ENCODE measurements at regions not wholly inside any gene's neighbourhood (a gene's known extent, or its start where the extent isn't known, plus 50 kb on each side); places are given as distances from the start of the nearest gene placed in this dataset.
"Not testable (repeated sequence)": the region's sequence is repeated elsewhere in the genome, so short reads cannot be mapped to it uniquely, and the experiment has no call there.

GRCh38 chr3:176068750-176069149, 1128.5 kb downstream of the TBL1XR1 start:
- DNase-seq (ENCODE audit: low read depth): no peak

DNA sequence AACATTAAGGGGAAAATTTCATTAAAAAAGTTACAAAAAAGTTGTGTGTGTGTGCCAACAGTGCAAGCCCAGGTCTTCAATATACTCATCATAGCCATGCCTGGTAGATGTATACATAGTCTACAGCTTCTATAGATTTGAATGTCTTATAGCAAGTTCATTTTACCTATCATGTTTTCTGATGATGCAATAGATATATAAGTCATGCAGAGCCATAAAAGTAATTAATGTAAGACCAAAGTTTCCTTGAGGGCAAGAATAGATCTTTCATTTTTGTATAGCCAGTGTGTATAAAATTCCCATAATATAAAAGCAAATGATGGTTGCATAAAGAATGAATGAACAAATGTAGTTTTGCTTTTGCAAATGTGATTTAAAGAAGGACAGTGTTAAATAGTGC, 1138.4 kb downstream of the TBL1XR1 start:
- DNase-seq (ENCODE audit: low read depth): no peak

DNA sequence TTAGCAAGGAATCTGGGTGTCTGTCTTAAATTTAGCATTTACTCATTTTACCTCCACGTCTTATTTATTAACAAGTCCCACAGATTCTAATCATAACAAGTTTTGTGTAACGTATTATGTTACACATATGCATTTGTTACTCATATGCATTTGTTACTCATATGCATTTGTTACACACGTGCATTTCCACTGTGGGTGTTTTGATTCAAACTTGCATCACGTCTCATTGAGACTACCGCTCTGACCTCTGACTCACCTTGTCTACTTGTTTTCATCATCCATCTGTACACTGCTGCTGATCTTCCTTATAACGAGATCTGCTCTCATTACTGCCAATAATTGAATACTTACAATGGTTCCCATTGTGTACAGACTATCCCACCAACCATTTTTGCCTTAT, 1141.4 kb downstream of the TBL1XR1 start:
- DNase-seq (ENCODE audit: low read depth): no peak

DNA sequence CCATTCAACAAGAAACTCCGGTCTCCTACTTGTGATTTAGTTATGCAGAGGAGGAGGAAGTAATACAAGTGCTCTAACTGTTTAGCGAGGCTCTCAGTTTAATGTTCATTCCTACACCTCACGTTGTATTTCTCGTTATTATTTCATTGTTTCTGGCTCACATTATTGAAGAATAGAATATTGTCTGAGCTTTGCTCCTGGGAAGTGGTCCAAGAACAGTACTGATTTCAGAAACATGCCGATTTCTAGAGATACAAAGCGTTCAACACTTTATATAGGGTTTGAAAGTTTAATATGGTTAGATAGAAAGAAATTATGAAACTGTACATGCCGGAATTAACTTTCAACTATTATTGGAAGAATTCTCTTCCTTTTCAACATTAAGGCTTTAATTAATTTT, 1145.5 kb downstream of the TBL1XR1 start:
- DNase-seq (ENCODE audit: low read depth): no peak

- DNase-seq (ENCODE audit: low read depth): no peak
These were observed 1150.6 kb downstream of the TBL1XR1 start for GRCh38 chr3:176046703-176047102.

DNA sequence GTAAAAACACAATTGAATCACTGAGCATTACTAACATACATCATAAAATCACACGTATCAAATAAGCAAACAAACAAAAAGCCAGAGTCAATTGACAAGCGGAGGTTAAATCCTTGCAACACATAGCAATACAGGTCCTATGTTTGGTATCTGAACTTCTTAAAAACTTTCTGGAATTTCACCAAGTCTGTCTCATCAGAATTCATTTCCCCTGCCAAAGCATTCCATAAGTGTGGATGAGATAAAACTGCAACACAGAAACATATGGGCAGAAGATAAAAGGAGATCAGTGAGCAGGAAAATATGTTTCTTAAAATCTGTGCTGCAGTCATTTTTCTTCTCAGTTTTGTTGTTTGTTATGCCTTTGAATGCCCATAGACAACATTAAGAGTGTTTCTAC, 1155.5 kb downstream of the TBL1XR1 start:
- DNase-seq (ENCODE audit: low read depth): peak; percentile 33

GRCh38 chr3:176041185-176041584, 1156.1 kb downstream of the TBL1XR1 start:
- no peak for DNase-seq (ENCODE audit: low read depth)

DNA sequence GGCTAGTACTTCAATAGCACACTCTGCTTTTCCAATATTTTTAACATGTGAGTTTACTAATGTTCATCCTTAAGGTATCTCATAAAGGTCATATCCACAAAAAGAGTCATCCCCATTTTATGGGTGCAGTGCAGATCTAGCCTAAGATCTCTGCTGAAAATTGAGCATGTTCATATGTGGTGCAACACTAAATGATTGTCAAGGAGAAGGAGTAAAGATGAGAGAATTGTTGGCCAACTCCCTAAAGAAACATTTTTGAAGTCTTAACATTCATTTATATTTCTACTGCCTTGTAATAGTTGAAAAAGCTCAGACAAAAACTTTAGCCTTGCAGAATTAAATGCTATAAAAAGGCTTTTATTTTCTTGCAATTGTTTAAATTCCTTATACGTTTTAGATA, 1159.6 kb downstream of the TBL1XR1 start:
- no peak for DNase-seq (ENCODE audit: low read depth)

GRCh38 chr3:176032043-176032442, 1165.2 kb downstream of the TBL1XR1 start:
- no peak for DNase-seq (ENCODE audit: low read depth)

- DNase-seq (ENCODE audit: low read depth): not testable (repeated sequence)
These were observed 1157.1 kb downstream of the NAALADL2 start for GRCh38 chr3:176016203-176016602.

DNA sequence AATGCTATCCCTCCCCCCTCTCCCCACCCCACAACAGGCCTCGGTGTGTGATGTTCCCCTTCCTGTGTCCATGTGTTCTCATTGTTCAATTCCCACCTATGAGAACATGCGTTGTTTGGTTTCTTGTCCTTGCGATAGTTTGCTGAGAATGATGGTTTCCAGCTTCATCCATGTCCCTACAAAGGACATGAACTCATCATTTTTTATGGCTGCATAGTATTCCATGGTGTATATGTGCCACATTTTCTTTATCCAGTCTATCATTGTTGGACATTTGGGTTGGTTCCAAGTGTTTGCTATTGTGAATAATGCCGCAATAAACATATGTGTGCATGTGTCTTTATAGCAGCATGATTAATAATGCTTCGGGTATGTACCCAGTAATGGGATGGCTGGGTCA, 1156.1 kb downstream of the NAALADL2 start:
- DNase-seq (ENCODE audit: low read depth): not testable (repeated sequence)

DNA sequence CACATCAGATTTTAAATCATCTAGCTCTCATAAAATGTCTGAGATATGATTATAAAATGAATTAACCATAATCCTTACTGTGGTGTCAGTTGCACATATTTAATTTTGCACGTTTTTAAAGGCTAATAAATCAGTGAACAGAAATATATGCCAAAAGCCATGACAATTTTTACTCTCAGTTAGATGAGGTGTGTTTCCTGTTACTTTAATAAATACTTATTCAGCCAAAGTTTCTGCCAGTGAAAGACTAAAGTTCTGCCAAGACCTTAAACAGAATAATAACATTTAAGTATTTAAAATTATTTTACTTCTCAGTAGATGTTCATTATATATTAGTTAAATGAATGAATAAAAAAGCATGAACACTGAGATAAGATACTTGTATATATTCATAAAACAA, 1150.1 kb downstream of the NAALADL2 start:
- no peak for DNase-seq (ENCODE audit: low read depth)

- DNase-seq (ENCODE audit: low read depth): no peak
These were observed 1146.4 kb downstream of the NAALADL2 start for GRCh38 chr3:176005564-176005963.

- DNase-seq (ENCODE audit: low read depth): no peak
These were observed 1130.0 kb downstream of the NAALADL2 start for GRCh38 chr3:175989161-175989560.

DNA sequence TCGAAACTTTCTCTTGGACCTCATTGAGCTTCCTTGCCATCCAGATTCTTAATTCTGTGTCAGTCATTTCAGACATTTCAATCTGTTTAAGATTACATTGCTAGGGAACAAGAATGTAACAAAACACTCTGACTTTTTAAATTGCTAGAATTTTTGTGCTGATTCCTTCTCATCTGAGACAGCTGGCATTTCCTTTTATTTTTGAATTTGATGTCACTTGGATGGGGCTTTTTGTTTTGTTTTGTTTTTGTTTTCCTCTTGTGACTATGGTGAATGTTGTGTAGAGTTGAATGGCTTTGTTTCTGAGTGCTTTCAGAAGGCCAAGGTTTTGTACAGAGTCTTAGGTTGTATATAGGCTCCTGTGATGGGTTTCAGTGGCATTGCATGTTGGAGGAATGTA, 1129.3 kb downstream of the NAALADL2 start:
- DNase-seq (ENCODE audit: low read depth): no peak

DNA sequence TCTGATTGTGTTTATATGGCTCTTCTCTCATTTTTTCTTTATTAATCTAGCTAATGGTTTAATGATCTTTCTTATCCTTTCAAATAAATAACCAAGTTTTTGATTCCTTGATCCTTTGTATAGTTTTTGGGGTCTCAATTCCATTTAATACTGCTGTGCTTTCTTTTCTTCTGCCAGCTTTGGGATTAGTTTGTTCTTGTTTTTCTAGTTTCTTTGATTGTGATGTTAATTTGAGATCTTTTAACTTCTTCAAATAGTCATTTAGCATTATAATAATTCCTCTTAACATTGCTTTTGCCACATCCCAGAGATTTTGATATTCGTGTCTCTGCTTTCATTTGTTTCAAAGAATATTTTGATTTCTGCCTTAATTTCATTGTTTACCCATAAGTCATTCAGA, 1126.6 kb downstream of the NAALADL2 start:
- no peak for DNase-seq (ENCODE audit: low read depth)

- no peak for DNase-seq (ENCODE audit: low read depth)
These were observed 1124.2 kb downstream of the NAALADL2 start for GRCh38 chr3:175983379-175983778.

- DNase-seq (ENCODE audit: low read depth): no peak
These were observed 1121.5 kb downstream of the NAALADL2 start for GRCh38 chr3:175980486-175981090.

DNA sequence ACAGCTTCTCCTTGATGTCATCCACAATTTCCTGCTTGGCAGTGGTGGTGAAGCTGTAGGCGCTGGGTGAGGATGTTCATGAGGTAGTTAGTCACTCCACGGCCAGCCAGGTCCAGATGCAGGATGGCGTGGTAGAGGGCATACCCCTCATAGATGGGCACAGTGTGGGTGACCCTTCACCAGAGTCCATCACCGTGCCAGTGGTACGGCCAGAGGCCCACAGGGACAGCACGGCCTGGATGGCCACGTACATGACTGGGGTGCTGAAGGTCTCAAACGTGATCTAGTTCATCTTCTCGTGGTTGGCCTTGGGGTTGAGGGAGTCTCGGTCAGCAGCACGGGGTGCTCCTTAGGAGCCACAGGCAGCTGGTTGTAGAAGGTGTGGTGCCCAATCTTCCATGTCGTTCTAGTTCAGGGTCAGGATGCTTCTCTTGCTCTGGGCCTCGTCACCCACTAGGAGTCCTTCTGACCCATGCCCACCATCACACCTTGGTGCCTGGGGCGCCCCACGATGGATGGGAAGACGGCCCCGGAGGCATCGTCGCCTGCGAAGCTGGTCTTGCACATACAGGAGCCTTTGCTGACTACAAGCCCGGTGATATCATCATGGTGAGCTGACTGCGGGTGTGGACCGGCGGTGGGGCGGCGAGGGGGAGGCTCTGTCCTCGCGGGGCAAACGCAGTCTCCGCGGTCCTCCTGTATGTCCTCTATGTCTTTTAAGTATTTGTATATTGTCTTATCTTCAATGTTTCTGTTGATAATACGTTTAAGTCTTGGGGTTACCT, 1119.0 kb downstream of the NAALADL2 start:
- DNase-seq (ENCODE audit: low read depth): no peak

DNA sequence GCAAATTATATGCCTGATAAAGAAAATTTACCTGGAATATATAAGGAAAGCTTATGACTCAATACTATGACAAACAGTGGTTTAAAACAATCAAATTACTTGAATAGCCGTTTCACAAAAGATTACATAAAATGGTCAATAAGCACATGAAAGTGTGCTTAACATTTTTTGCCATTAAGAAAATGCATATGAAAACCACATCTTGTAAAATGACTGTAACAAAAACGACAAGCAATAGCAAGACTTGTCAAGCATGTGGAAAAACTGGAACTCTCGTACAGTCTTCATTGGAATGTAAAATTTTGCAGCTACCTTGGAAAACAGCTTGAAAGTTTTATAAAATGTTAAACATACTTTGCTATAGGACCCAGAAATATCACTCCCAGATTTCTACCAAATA, 1110.3 kb downstream of the NAALADL2 start:
- DNase-seq (ENCODE audit: low read depth): no peak

DNA sequence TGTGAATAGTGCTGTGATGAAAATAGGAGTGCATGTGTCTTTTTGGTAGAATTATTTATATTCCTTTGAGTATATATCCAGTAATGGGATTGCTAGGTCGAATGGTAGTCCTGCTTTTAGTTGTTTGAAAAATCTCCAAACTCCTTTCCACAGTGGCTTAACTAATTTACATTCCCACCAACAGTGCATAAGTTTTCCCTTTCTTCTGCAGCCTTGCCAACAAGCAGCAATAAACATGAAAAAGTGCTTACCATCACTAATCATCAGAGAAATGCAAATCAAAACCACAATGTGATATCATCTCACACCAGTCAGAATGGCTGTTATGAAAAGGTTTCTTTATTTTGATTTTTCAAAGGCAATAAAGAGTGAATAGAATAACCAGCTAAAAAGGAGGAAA, 1105.9 kb downstream of the NAALADL2 start:
- DNase-seq (ENCODE audit: low read depth): no peak

DNA sequence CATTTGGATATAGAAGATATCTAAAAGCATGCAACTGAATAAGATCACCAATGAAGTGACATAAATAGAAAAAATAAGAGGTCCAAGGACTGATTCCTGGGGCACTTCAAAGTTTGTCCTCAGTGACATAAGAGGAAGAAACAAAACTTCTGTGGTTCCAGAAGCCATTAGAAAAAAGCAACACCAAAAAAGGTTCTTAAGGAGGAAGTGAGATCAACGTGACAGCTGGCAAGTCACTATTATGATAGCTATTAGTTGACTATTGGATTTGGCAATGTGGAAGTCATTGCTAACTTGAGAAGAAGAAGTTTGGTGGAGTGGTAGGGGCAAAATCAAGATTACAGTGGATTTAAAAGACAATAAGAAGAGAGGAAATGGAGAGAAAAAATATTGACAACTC, 1098.3 kb downstream of the NAALADL2 start:
- DNase-seq (ENCODE audit: low read depth): no peak

DNA sequence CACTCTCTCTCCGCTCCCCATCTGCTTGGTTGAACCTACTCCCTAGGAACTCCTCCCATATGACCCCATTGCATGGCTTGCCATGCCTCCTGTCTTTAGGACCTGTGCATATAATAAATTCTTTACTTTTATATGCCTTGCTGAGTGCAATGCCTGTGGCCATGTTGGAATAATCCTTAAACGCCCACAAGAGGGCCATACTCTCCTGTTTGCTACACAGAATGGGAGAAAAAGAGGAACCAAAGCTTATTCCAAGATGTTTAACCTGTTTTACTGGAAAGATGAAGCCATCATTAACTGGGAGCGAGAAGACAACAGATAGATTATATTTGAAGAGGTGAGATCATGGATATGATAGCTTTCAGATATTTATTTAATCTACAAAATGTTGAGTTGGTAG, 1097.8 kb downstream of the NAALADL2 start:
- DNase-seq (ENCODE audit: low read depth): no peak
